ENCODE measurements at regions not wholly inside any gene's neighbourhood (a gene's known extent, or its start where the extent isn't known, plus 50 kb on each side); places are given as distances from the start of the nearest gene placed in this dataset.

DNA sequence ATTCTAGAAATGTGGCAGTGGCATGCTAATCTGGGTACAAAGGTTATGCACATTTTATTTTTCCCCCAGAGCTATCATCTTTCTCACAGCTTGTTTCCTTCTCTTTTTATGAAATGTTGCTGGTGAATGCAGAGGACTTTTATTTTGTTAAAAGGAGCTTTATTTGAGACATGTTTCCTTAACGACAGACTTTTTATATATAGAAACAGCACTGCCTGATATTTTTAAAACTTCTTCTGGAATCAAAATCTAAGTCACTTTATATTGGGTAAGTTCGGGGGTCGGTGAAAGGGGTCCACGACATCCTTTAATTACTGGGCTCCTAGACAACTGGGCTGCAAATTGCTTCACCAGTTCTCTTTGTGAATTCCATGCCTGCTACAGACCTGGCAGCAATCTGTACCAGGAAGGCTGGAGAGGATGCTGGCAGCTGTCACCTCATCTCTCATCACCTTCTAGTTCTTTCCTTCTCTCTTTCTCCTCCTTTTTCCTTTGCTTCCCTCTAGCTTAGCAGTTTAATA, 464.7 kb downstream of the PDCD6IP start:
- no peaks in the 10 kb centered on the region for H3K36me3 ChIP-seq (ENCODE audit: insufficient read depth, low read length)
- no peak overlapping the region for H3K27ac ChIP-seq (ENCODE audit: low read depth, low read length)
- H3K27me3 ChIP-seq (ENCODE audit: insufficient read depth, low read length): peaks cover 5% of the 10 kb centered on the region; the same call in 1 of the 2 replicates
- no peak overlapping the region for H2AFZ ChIP-seq (ENCODE audit: low read length, unreplicated experiment)
- H3K79me2 ChIP-seq (ENCODE audit: control insufficient read depth, insufficient read depth, low read length, unreplicated experiment): no peaks in the 10 kb centered on the region
- H3K4me3 ChIP-seq (ENCODE audit: low read depth, low read length): no peak overlapping the region
- peaks cover 12% of the 10 kb centered on the region for H3K4me1 ChIP-seq (ENCODE audit: control insufficient read depth, insufficient read depth, low read length, unreplicated experiment)

DNA sequence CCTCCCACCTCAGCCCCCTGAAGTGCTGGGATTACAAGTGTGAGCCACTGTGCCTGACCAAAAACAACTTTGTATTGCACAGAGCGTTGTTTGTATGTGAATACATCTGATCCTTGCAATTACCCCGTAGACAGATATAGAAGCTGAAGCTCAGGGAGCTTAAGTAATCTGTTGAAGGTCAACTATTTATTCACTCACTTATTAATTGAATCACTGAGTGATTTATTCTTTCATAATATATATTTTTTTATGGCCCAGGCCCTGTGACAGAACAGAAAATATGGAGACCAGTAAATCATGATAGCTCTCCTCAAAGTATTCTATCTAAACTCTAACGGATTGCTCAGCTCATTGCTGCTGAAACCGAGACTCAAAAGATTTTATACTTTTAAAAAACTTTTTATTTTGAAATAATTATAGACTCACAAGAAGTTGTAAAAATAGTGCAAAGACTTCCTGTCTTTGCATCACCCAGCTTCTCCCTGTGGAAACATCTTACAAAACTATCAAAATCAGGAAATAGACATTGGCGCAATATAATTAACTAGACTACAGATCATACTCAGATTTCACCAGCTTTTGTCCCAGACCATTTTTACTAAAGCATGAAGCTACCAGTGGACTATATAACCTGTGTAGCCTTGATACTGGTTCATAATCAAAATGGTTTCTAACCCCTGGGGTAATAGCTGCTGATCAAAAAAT, 466.1 kb downstream of the PDCD6IP start:
- no peaks in the 10 kb centered on the region for H3K79me2 ChIP-seq (ENCODE audit: control insufficient read depth, insufficient read depth, low read length, unreplicated experiment)
- H3K27me3 ChIP-seq (ENCODE audit: insufficient read depth, low read length): peaks cover 5% of the 10 kb centered on the region; the same call in 1 of the 2 replicates
- no peaks in the 10 kb centered on the region for H3K36me3 ChIP-seq (ENCODE audit: insufficient read depth, low read length)
- peaks cover 13% of the 10 kb centered on the region for H3K4me1 ChIP-seq (ENCODE audit: control insufficient read depth, insufficient read depth, low read length, unreplicated experiment)
- H2AFZ ChIP-seq (ENCODE audit: low read length, unreplicated experiment): no peak overlapping the region
- no peak overlapping the region for H3K4me3 ChIP-seq (ENCODE audit: low read depth, low read length)
- H3K27ac ChIP-seq (ENCODE audit: low read depth, low read length): no peak overlapping the region

DNA sequence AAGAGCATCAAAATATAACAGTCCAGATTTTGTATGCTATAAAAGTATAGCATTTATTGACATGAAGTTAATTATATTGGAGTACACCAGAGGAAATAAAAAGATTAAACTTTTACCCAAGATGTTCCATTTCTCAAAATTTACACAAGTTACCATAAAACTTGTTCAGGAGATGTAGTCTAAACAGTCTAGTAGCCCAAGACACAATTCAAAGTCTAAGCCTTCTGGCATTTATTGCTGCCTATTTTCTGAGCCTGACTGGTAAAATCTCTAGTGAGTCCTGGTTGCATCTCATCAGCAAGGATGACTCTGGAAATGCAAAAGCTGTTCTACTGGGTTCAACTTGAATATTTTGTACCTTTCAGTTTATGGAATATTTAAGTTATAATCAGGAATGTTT, 468.7 kb downstream of the PDCD6IP start:
- Histone ChIP-seq H3K27me3 (ENCODE audit: insufficient read depth, low read length) (peaks cover 21% of the 10 kb centered on the region; the same call in 1 of the 2 replicates), H2AFZ (ENCODE audit: low read length, unreplicated experiment) (no peak overlapping the region), H3K27ac (ENCODE audit: low read depth, low read length) (no peak overlapping the region), H3K79me2 (ENCODE audit: control insufficient read depth, insufficient read depth, low read length, unreplicated experiment) (no peaks in the 10 kb centered on the region), H3K36me3 (ENCODE audit: insufficient read depth, low read length) (no peaks in the 10 kb centered on the region), H3K4me1 (ENCODE audit: control insufficient read depth, insufficient read depth, low read length, unreplicated experiment) (peaks cover 6% of the 10 kb centered on the region), H3K4me3 (ENCODE audit: low read depth, low read length) (no peak overlapping the region)

DNA sequence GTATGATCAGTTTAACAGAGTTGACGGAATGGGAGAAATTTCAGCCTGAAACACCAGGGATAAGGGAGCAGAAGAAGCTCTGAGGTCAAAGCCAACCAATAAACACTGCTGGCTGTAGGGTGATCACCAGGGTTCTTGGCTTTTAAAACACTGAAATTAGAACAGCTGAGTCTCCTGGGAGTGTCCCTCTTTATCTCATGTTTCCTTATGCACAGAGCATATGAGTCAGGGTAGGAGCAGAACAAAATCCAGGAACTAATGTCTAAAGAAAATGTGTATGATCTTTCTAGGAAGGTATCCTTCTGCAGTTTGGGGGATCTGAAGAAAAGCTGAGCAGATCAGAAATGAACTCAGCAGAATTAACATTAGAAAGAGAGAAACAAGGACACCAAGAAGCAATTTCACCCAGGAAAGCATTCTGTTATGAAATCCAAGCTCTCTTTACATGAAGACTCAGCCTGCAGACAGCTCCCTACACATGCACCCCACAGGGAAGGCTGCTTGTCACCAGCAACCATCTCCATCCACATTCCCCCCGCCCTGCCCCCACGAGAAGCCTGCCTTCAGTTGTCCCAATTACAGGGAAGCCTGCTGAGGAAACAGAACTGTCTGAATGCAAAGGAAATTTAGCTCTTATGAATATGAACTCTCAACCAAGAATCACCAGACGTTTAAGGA, 469.7 kb downstream of the PDCD6IP start:
- Histone ChIP-seq H3K36me3 (ENCODE audit: insufficient read depth, low read length) (no peaks in the 10 kb centered on the region), H3K4me3 (ENCODE audit: low read depth, low read length) (no peak overlapping the region), H3K27me3 (ENCODE audit: insufficient read depth, low read length) (peaks cover 27% of the 10 kb centered on the region; the same call in 1 of the 2 replicates), H3K79me2 (ENCODE audit: control insufficient read depth, insufficient read depth, low read length, unreplicated experiment) (no peaks in the 10 kb centered on the region), H3K27ac (ENCODE audit: low read depth, low read length) (no peak overlapping the region), H3K4me1 (ENCODE audit: control insufficient read depth, insufficient read depth, low read length, unreplicated experiment) (peaks cover 6% of the 10 kb centered on the region), H2AFZ (ENCODE audit: low read length, unreplicated experiment) (no peak overlapping the region)

- Histone ChIP-seq H2AFZ (ENCODE audit: low read length, unreplicated experiment) (no peak overlapping the region), H3K27me3 (ENCODE audit: insufficient read depth, low read length) (peaks cover 15% of the 10 kb centered on the region; the same call in 1 of the 2 replicates), H3K4me3 (ENCODE audit: low read depth, low read length) (no peak overlapping the region), H3K36me3 (ENCODE audit: insufficient read depth, low read length) (no peaks in the 10 kb centered on the region), H3K4me1 (ENCODE audit: control insufficient read depth, insufficient read depth, low read length, unreplicated experiment) (no peaks in the 10 kb centered on the region), H3K79me2 (ENCODE audit: control insufficient read depth, insufficient read depth, low read length, unreplicated experiment) (no peaks in the 10 kb centered on the region), H3K27ac (ENCODE audit: low read depth, low read length) (no peak overlapping the region)
These were observed 477.4 kb downstream of the PDCD6IP start for GRCh38 chr3:34275811-34276210.

GRCh38 chr3:34276342-34276741, 477.9 kb downstream of the PDCD6IP start:
- no peak overlapping the region for H3K4me3 ChIP-seq (ENCODE audit: low read depth, low read length)
- no peaks in the 10 kb centered on the region for H3K4me1 ChIP-seq (ENCODE audit: control insufficient read depth, insufficient read depth, low read length, unreplicated experiment)
- H3K36me3 ChIP-seq (ENCODE audit: insufficient read depth, low read length): no peaks in the 10 kb centered on the region
- no peak overlapping the region for H3K27ac ChIP-seq (ENCODE audit: low read depth, low read length)
- no peak overlapping the region for H2AFZ ChIP-seq (ENCODE audit: low read length, unreplicated experiment)
- H3K79me2 ChIP-seq (ENCODE audit: control insufficient read depth, insufficient read depth, low read length, unreplicated experiment): no peaks in the 10 kb centered on the region
- peaks cover 11% of the 10 kb centered on the region; the same call in 1 of the 2 replicates for H3K27me3 ChIP-seq (ENCODE audit: insufficient read depth, low read length)

DNA sequence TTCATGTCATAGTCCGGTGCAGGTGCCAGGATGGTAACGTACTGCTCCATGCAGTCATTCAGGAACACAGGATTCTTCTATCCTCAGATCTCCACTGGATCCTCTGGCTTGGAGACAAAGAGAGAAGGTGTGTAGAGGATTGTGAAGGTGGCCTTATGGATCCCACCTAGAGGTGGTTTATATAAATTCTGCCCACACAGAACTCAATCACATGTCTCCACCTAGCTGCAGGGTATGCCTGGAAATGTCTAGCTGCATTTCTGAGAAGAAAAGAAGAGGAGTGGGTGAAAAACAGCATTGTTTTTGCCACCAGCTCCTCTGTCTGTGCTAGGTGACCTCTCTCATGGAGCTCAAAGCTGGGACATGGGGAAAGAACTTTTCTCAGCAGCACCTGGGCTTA, 478.7 kb downstream of the PDCD6IP start:
- H3K79me2 ChIP-seq (ENCODE audit: control insufficient read depth, insufficient read depth, low read length, unreplicated experiment): no peaks in the 10 kb centered on the region
- no peaks in the 10 kb centered on the region for H3K4me1 ChIP-seq (ENCODE audit: control insufficient read depth, insufficient read depth, low read length, unreplicated experiment)
- H3K36me3 ChIP-seq (ENCODE audit: insufficient read depth, low read length): no peaks in the 10 kb centered on the region
- H2AFZ ChIP-seq (ENCODE audit: low read length, unreplicated experiment): no peak overlapping the region
- no peak overlapping the region for H3K4me3 ChIP-seq (ENCODE audit: low read depth, low read length)
- H3K27ac ChIP-seq (ENCODE audit: low read depth, low read length): no peak overlapping the region
- H3K27me3 ChIP-seq (ENCODE audit: insufficient read depth, low read length): peaks cover 6% of the 10 kb centered on the region; the same call in 1 of the 2 replicates

- no peak overlapping the region for H2AFZ ChIP-seq (ENCODE audit: low read length, unreplicated experiment)
- H3K27ac ChIP-seq (ENCODE audit: low read depth, low read length): no peak overlapping the region
- no peaks in the 10 kb centered on the region for H3K79me2 ChIP-seq (ENCODE audit: control insufficient read depth, insufficient read depth, low read length, unreplicated experiment)
- H3K4me3 ChIP-seq (ENCODE audit: low read depth, low read length): no peak overlapping the region
- no peaks in the 10 kb centered on the region for H3K4me1 ChIP-seq (ENCODE audit: control insufficient read depth, insufficient read depth, low read length, unreplicated experiment)
- no peaks in the 10 kb centered on the region for H3K27me3 ChIP-seq (ENCODE audit: insufficient read depth, low read length)
- no peaks in the 10 kb centered on the region for H3K36me3 ChIP-seq (ENCODE audit: insufficient read depth, low read length)
These were observed 481.5 kb downstream of the PDCD6IP start for GRCh38 chr3:34279901-34280300.

DNA sequence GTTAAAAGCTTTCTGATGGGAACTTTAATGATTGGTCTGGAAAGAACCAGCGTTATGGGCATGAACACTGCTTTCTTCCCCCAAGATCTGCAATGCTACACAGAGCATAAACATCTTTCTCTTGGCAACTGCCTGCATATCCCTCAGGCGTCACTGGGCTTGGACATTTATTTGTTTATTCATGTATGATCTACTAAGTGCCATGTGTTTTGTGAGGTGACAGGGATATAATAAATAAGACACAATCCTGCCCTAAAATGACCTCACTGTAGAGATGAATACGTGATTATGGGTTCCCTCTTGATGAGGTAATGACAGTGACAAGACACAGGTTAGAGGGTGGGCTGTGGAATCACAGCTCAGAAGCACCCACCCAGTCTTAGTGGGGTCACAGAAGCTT, 485.3 kb downstream of the PDCD6IP start:
- no peaks in the 10 kb centered on the region for H3K27me3 ChIP-seq (ENCODE audit: insufficient read depth, low read length)
- H2AFZ ChIP-seq (ENCODE audit: low read length, unreplicated experiment): no peak overlapping the region
- H3K36me3 ChIP-seq (ENCODE audit: insufficient read depth, low read length): no peaks in the 10 kb centered on the region
- H3K79me2 ChIP-seq (ENCODE audit: control insufficient read depth, insufficient read depth, low read length, unreplicated experiment): no peaks in the 10 kb centered on the region
- no peaks in the 10 kb centered on the region for H3K4me1 ChIP-seq (ENCODE audit: control insufficient read depth, insufficient read depth, low read length, unreplicated experiment)
- no peak overlapping the region for H3K4me3 ChIP-seq (ENCODE audit: low read depth, low read length)
- no peak overlapping the region for H3K27ac ChIP-seq (ENCODE audit: low read depth, low read length)

DNA sequence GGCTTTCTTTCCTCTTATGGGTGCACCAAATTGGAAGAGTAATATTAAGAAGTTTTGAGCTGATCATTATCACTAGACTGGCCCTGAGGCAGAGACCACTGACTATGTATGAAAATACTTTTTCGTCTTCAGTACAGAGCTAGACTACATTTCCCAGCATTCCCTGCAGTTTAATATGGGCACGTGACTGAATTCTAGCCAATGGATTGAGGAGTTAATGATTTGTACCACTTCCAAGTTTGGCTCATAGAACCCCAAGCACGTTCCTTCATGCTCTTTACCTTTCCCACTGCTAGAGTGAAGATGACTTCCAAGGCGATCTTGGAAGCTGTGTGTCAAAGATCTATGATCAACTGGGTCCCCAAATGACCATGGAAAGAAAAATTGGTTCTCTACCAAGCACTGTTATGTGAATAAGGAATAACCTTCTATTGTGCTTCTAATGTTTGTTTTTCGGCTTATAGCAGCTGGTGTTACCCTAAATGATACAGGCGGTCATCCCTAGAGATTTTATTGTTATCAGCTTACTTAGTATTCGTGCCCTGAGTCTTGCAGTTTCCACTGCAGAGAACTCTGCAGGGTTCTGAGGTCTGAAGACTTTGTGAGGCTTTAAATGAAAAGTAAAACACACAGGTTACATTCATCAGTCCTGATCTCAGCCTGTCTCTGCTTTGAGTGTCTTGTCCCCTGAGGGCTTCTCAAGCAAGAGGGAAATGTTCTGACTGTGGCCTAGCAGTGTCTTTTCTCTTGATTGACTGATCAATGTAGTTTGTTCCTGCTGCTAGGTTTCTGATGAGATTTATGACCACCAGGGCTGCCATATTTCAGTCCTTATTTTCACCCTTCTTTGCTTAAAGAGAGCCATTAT, 486.8 kb downstream of the PDCD6IP start:
- no peak overlapping the region for H3K4me3 ChIP-seq (ENCODE audit: low read depth, low read length)
- H3K79me2 ChIP-seq (ENCODE audit: control insufficient read depth, insufficient read depth, low read length, unreplicated experiment): no peaks in the 10 kb centered on the region
- H3K4me1 ChIP-seq (ENCODE audit: control insufficient read depth, insufficient read depth, low read length, unreplicated experiment): no peaks in the 10 kb centered on the region
- no peak overlapping the region for H3K27ac ChIP-seq (ENCODE audit: low read depth, low read length)
- H2AFZ ChIP-seq (ENCODE audit: low read length, unreplicated experiment): no peak overlapping the region
- no peaks in the 10 kb centered on the region for H3K27me3 ChIP-seq (ENCODE audit: insufficient read depth, low read length)
- no peaks in the 10 kb centered on the region for H3K36me3 ChIP-seq (ENCODE audit: insufficient read depth, low read length)
